ENCODE measurements at regions not wholly inside any gene's neighbourhood (a gene's known extent, or its start where the extent isn't known, plus 50 kb on each side); places are given as distances from the start of the nearest gene placed in this dataset.

DNA sequence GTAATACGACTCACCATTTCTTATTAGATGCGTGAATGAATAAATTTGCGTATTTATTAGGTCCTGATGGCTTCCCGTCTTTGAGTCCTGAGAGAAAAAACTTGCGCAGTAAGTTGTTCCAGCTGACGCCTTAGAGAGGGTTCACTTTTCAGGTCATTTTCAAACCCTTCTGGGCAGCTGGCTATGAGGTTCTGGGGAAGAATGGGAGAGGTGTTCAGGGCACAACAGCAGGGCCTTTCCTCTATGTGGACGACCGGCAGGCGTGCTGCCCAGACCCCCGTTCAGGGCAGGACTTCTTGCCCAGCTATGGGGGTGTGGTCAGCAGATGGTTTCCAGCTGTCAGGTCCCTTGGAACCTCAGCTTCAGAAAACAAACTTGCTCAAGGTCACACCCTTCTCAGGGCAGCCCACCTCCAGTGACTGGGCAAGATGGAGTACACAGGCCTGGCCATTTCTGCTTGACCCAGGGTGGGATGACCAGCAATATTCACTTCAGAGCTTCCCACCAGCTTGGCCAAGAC lies 61.1 kb upstream of the TNP1 start:
- TF ChIP-seq POLR2A (IDR thresholded peaks at IDR 0.05), result no peak
- TF ChIP-seq, protein P1, sequence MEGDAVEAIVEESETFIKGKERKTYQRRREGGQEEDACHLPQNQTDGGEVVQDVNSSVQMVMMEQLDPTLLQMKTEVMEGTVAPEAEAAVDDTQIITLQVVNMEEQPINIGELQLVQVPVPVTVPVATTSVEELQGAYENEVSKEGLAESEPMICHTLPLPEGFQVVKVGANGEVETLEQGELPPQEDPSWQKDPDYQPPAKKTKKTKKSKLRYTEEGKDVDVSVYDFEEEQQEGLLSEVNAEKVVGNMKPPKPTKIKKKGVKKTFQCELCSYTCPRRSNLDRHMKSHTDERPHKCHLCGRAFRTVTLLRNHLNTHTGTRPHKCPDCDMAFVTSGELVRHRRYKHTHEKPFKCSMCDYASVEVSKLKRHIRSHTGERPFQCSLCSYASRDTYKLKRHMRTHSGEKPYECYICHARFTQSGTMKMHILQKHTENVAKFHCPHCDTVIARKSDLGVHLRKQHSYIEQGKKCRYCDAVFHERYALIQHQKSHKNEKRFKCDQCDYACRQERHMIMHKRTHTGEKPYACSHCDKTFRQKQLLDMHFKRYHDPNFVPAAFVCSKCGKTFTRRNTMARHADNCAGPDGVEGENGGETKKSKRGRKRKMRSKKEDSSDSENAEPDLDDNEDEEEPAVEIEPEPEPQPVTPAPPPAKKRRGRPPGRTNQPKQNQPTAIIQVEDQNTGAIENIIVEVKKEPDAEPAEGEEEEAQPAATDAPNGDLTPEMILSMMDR (IDR thresholded peaks at IDR 0.05), result no peak

All from body of pancreas (tissue), 4 donors.